IMR-90 (cell line): ENCODE measurements at regions not wholly inside any gene's neighbourhood (a gene's known extent, or its start where the extent isn't known, plus 50 kb on each side); places are given as distances from the start of the nearest gene placed in this dataset.
A peak's percentile ranks its signal among the peaks of the same experiment; 100 is the strongest.

Experiments used
- ATAC-seq: fragments of 200-7000 bp; cut with Tn5 transposase; 2 replicates; pipeline ENCODE4 v1.9.1; 2020; ENCODE audit warnings: low read depth, mild to moderate bottlenecking, moderate library complexity
- BruUV-seq: library from RNA; stranded (reverse); fragments of 400-500 nt; replicated peaks from 2 replicates; lab custom pipeline; 2021; lab: Mats Ljungman, UMichigan
- CTCF ChIA-PET: fragments of 300-600 bp; formaldehyde crosslinking; extraction: SDS; loops from one replicate; lab custom pipeline; 2021; ENCODE audit warnings: antibody characterized with exemption; lab: Yijun Ruan, JAX
- POLR2A ChIA-PET: fragments of 300-600 bp; sonication (Branson Sonifier 250); formaldehyde crosslinking; loops from one replicate; lab custom pipeline; 2022; ENCODE audit warnings: antibody characterized with exemption; ENCODE audit not compliant: unreplicated experiment; lab: Charles Lee
- DNase-seq: peaks from one replicate; pipeline ENCODE4 v3.0.0; 2013
- H2AFZ ChIP-seq: replicated peaks from 2 replicates; pipeline ENCODE3; 2013; ENCODE audit warnings: low read length, mild to moderate bottlenecking; ENCODE audit not compliant: poor library complexity
- H2AK5ac ChIP-seq: 2 replicates; pipeline ENCODE4 v1.6.1; 2013; ENCODE audit warnings: low read depth, low read length, inconsistent platforms
- H2AK9ac ChIP-seq: replicated peaks from 2 replicates; pipeline ENCODE3; 2013; ENCODE audit warnings: mild to moderate bottlenecking, low read depth, low read length, moderate library complexity; ENCODE audit not compliant: poor library complexity
- H2BK120ac ChIP-seq: 2 replicates; pipeline ENCODE4 v1.6.1; 2013; ENCODE audit warnings: low read depth, low read length, inconsistent platforms
- H2BK15ac ChIP-seq: 3 replicates; pipeline ENCODE4 v1.6.1; 2013; ENCODE audit warnings: low read depth, low read length, inconsistent platforms
- H2BK20ac ChIP-seq: 2 replicates; pipeline ENCODE4 v1.6.1; 2013; ENCODE audit warnings: low read depth, mild to moderate bottlenecking, inconsistent platforms, low read length, moderate library complexity
- H2BK5ac ChIP-seq: 2 replicates; pipeline ENCODE4 v1.6.1; 2013; ENCODE audit warnings: mild to moderate bottlenecking, low read depth, low read length, inconsistent platforms; ENCODE audit not compliant: poor library complexity, severe bottlenecking
- H3K14ac ChIP-seq: replicated peaks from 2 replicates; pipeline ENCODE4 v1.6.1; 2013; ENCODE audit warnings: low read depth, low read length, inconsistent platforms
- H3K18ac ChIP-seq: 2 replicates; pipeline ENCODE4 v1.6.1; 2013; ENCODE audit warnings: low read depth, low read length, control low read depth
- H3K23ac ChIP-seq: 2 replicates; pipeline ENCODE4 v1.6.1; 2013; ENCODE audit warnings: low read depth, low read length, inconsistent platforms
- H3K27ac ChIP-seq: 2 replicates; pipeline ENCODE4 v1.5.1; 2013; ENCODE audit warnings: mild to moderate bottlenecking, control low read depth, low read length; ENCODE audit not compliant: insufficient read depth
- H3K27me3 ChIP-seq: 2 replicates; pipeline ENCODE4 v1.6.1; 2013; ENCODE audit warnings: low read length; ENCODE audit not compliant: control insufficient read depth, insufficient read depth
- H3K36me3 ChIP-seq: 2 replicates; pipeline ENCODE4 v1.6.1; 2013; ENCODE audit warnings: low read length, mixed read lengths; ENCODE audit not compliant: control insufficient read depth, insufficient read depth
- H3K4ac ChIP-seq: 2 replicates; pipeline ENCODE4 v1.6.1; 2013; ENCODE audit warnings: low read depth, low read length, inconsistent platforms
- H3K4me1 ChIP-seq: 2 replicates; pipeline ENCODE4 v1.6.1; 2013; ENCODE audit warnings: low read length, mixed read lengths; ENCODE audit not compliant: control insufficient read depth, insufficient read depth
- H3K4me2 ChIP-seq: 2 replicates; pipeline ENCODE4 v1.6.1; 2013; ENCODE audit warnings: low read depth, mild to moderate bottlenecking, control low read depth, low read length, moderate library complexity
- H3K4me3 ChIP-seq: 2 replicates; pipeline ENCODE4 v1.5.1; 2013; ENCODE audit warnings: low read depth, mild to moderate bottlenecking, control low read depth, low read length, moderate library complexity; ENCODE audit not compliant: insufficient read depth
- H3K56ac ChIP-seq: 2 replicates; pipeline ENCODE4 v1.6.1; 2013; ENCODE audit warnings: low read length, inconsistent platforms; ENCODE audit not compliant: insufficient read depth; ENCODE audit errors: extremely low read depth
- H3K79me1 ChIP-seq, 2 experiments: 2 replicates each; pipeline ENCODE4 v1.6.1; 2013; ENCODE audit warnings: low read length in 2 of 2, inconsistent platforms in 1 of 2, low read depth in 1 of 2
- H3K9ac ChIP-seq: 2 replicates; pipeline ENCODE4 v1.6.1; 2013; ENCODE audit warnings: low read depth, low read length, control low read depth
- H3K9me1 ChIP-seq: 2 replicates; pipeline ENCODE4 v1.6.1; 2013; ENCODE audit warnings: low read length, inconsistent platforms; ENCODE audit not compliant: insufficient read depth
- H3K9me3 ChIP-seq: 2 replicates; pipeline ENCODE4 v1.6.1; 2013; ENCODE audit warnings: low read length; ENCODE audit not compliant: control insufficient read depth, insufficient read depth
- H4K20me1 ChIP-seq: 2 replicates; pipeline ENCODE4 v1.6.1; 2013; ENCODE audit warnings: low read length, inconsistent platforms; ENCODE audit not compliant: insufficient read depth
- H4K5ac ChIP-seq: 2 replicates; pipeline ENCODE4 v1.6.1; 2013; ENCODE audit warnings: mild to moderate bottlenecking, low read depth, low read length, control low read depth
- H4K8ac ChIP-seq, 2 experiments: 2 replicates each; pipeline ENCODE4 v1.6.1; 2013; ENCODE audit warnings: low read depth in 2 of 2, low read length in 2 of 2, control low read depth in 1 of 2, inconsistent platforms in 1 of 2
- H4K91ac ChIP-seq: 2 replicates; pipeline ENCODE4 v1.6.1; 2013; ENCODE audit warnings: low read depth, low read length, inconsistent platforms; ENCODE audit not compliant: insufficient read depth
- BHLHE40 ChIP-seq: fragments of 150-350 bp; IDR thresholded peaks from 2 replicates; pipeline ENCODE4 v1.6.1; 2016; ENCODE audit warnings: mild to moderate bottlenecking, low read depth, low read length
- RCOR1 ChIP-seq: IDR thresholded peaks from 2 replicates; pipeline ENCODE4 v1.6.1; 2012; ENCODE audit warnings: mild to moderate bottlenecking, low read length, improper control_type of control experiment; ENCODE audit not compliant: insufficient replicate concordance
- WGBS, 2 experiments: methylation state at CpG; one replicate each; pipeline versions ENCODE4 v1.1.5 to v1.1.7; 2013; ENCODE audit warnings: missing lambda C conversion rate in 2 of 2; ENCODE audit not compliant: insufficient read length in 1 of 2; ENCODE audit errors: extremely low coverage in 2 of 2; 5-methylcytosine and 5-hydroxymethylcytosine counted together
- dilution Hi-C: fragments of 300-500 bp; cut with HindIII; formaldehyde crosslinking; loops from one replicate; pipeline ENCODE4 v1.14.3; 2018; ENCODE audit warnings: low sequenced_read_pairs; ENCODE audit not compliant: unreplicated experiment
- in situ Hi-C: fragments of 300-500 bp; cut with MboI; formaldehyde crosslinking; loops from 3 replicates; pipeline ENCODE4 v1.14.3; 2019; ENCODE audit warnings: low sequenced_read_pairs, inconsistent platforms, mixed read lengths
- intact Hi-C: fragments of 100-400 bp; cut with micrococcal nuclease; formaldehyde crosslinking; loops from 2 replicates; pipeline ENCODE4 v1.10.0; 2022
- TF ChIP-seq, protein P1 (sequence below): fragments of 150-350 bp; IDR thresholded peaks from 2 replicates; pipeline ENCODE4 v1.6.1; 2016; ENCODE audit warnings: low read depth, mild to moderate bottlenecking, low read length, moderate library complexity, borderline replicate concordance

- no TSS peak for BruUV-seq
- H2AK9ac ChIP-seq = no peak overlapping the region
- no peaks in the 10 kb centered on the region for H3K4me1 ChIP-seq
- H2AFZ ChIP-seq = no peak overlapping the region
- 60% methylated on average over 1 of the region's 5 CpGs; no CpG with 5 or more reads in 1 of the 2 experiments for WGBS, 2 experiments
- in situ Hi-C loops (no loop called here), intact Hi-C loops (no loop called here), dilution Hi-C loops (no loop called here)
- POLR2A ChIA-PET = no interaction called here
- H3K79me1 ChIP-seq = no peaks in the 10 kb centered on the region
- H3K27me3 ChIP-seq = no peaks in the 10 kb centered on the region
- H3K18ac ChIP-seq = no peak overlapping the region
- H3K27ac ChIP-seq = no peak overlapping the region
- TF ChIP-seq, protein P1, sequence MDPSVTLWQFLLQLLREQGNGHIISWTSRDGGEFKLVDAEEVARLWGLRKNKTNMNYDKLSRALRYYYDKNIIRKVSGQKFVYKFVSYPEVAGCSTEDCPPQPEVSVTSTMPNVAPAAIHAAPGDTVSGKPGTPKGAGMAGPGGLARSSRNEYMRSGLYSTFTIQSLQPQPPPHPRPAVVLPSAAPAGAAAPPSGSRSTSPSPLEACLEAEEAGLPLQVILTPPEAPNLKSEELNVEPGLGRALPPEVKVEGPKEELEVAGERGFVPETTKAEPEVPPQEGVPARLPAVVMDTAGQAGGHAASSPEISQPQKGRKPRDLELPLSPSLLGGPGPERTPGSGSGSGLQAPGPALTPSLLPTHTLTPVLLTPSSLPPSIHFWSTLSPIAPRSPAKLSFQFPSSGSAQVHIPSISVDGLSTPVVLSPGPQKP = no peak
- TF ChIP-seq BHLHE40 (no peak), RCOR1 (no peak)
- no peaks in the 10 kb centered on the region for H4K20me1 ChIP-seq
- no peak overlapping the region for H2AK5ac ChIP-seq
- H2BK5ac ChIP-seq = no peak overlapping the region
- no peak overlapping the region for H2BK20ac ChIP-seq
- CTCF ChIA-PET = no interaction called here
- no peaks in the 10 kb centered on the region for H3K9me1 ChIP-seq
- H3K4ac ChIP-seq = no peak overlapping the region
- no peak overlapping the region for H2BK120ac ChIP-seq
- no peak overlapping the region for H4K5ac ChIP-seq
- H3K36me3 ChIP-seq = no peaks in the 10 kb centered on the region
- H3K23ac ChIP-seq = no peak overlapping the region
- DNase-seq = no peak
- H3K4me2 ChIP-seq = no peak overlapping the region
- no peak overlapping the region for H4K91ac ChIP-seq
- no peak overlapping the region for H3K14ac ChIP-seq
- H3K56ac ChIP-seq = no peak overlapping the region
- H4K8ac ChIP-seq = no peak overlapping the region
- no peak overlapping the region for H3K9ac ChIP-seq
- no peak overlapping the region for H3K4me3 ChIP-seq
- H3K9me3 ChIP-seq = no peaks in the 10 kb centered on the region
- no peak overlapping the region for H2BK15ac ChIP-seq
- ATAC-seq = peak; percentile 40; the same call in 1 of the 2 replicates
These were observed 468.0 kb downstream of the EPM2A start for GRCh38 chr6:145267076-145267867.
